Ascending aorta (tissue), 2 donors: ENCODE measurements at regions not wholly inside any gene's neighbourhood (a gene's known extent, or its start where the extent isn't known, plus 50 kb on each side); places are given as distances from the start of the nearest gene placed in this dataset.
"Not testable (repeated sequence)": the region's sequence is repeated elsewhere in the genome, so short reads cannot be mapped to it uniquely, and the experiment has no call there.

Experiments
- DNase-seq, 2 donors: peaks; one replicate each; pipeline ENCODE4 v3.0.0-alpha.2; 2019; ENCODE audit warnings: low spot score in 2 of 2
- H3K27ac ChIP-seq, 2 donors: fragments of 200-600 bp; sonication (generic); one replicate each; pipeline ENCODE4 v1.5.1; 2016 to 2017; ENCODE audit warnings: mild to moderate bottlenecking in 1 of 2
- H3K27me3 ChIP-seq: fragments of 200-600 bp; sonication (generic); one replicate; pipeline ENCODE4 v1.5.1; 2017
- H3K36me3 ChIP-seq, 2 donors: fragments of 200-600 bp; sonication (generic); one replicate each; pipeline ENCODE4 v1.5.1; 2016
- H3K4me1 ChIP-seq, 2 donors: fragments of 200-600 bp; sonication (generic); one replicate each; pipeline ENCODE4 v1.5.1; 2016 to 2017; ENCODE audit warnings: mild to moderate bottlenecking in 1 of 2
- H3K4me3 ChIP-seq, 2 donors: fragments of 200-600 bp; sonication (generic); one replicate each; pipeline ENCODE4 v1.5.1; 2016 to 2017; ENCODE audit warnings: mild to moderate bottlenecking in 1 of 2
- H3K9me3 ChIP-seq, 2 donors: fragments of 200-600 bp; sonication (generic); one replicate each; pipeline ENCODE4 v1.5.1; 2016
- intact Hi-C: fragments of 100-400 bp; cut with DNase I; formaldehyde crosslinking; loops from one replicate; pipeline ENCODE4 v1.15.1; 2023
- TF ChIP-seq, protein P1 (sequence below), 3 experiments: fragments of 200-600 bp in 2 of 3; fragments of 450-650 bp in 1 of 3; sonication (generic) in 2 of 3; IDR thresholded peaks; one replicate each; pipeline ENCODE4 v1.5.1; 2016 to 2019; ENCODE audit warnings: antibody characterized with exemption in 3 of 3, mild to moderate bottlenecking in 1 of 3, moderate library complexity in 1 of 3

- no peak for DNase-seq
- intact Hi-C loops: no loop called here
- no peaks in the 10 kb centered on the region for H3K36me3 ChIP-seq
- no peaks in the 10 kb centered on the region for H3K4me1 ChIP-seq
- no peak overlapping the region for H3K27ac ChIP-seq
- no peak overlapping the region for H3K4me3 ChIP-seq
- no peaks in the 10 kb centered on the region for H3K9me3 ChIP-seq
- H3K27me3 ChIP-seq: no peaks in the 10 kb centered on the region
- TF ChIP-seq, protein P1, sequence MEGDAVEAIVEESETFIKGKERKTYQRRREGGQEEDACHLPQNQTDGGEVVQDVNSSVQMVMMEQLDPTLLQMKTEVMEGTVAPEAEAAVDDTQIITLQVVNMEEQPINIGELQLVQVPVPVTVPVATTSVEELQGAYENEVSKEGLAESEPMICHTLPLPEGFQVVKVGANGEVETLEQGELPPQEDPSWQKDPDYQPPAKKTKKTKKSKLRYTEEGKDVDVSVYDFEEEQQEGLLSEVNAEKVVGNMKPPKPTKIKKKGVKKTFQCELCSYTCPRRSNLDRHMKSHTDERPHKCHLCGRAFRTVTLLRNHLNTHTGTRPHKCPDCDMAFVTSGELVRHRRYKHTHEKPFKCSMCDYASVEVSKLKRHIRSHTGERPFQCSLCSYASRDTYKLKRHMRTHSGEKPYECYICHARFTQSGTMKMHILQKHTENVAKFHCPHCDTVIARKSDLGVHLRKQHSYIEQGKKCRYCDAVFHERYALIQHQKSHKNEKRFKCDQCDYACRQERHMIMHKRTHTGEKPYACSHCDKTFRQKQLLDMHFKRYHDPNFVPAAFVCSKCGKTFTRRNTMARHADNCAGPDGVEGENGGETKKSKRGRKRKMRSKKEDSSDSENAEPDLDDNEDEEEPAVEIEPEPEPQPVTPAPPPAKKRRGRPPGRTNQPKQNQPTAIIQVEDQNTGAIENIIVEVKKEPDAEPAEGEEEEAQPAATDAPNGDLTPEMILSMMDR (IDR thresholded peaks at IDR 0.05): no peak
Measured at GRCh38 chr4:177987896-177988295, 545.7 kb upstream of the AGA start.

- Histone ChIP-seq H3K36me3 (no peaks in the 10 kb centered on the region), H3K27me3 (no peaks in the 10 kb centered on the region), H3K4me3 (no peak overlapping the region), H3K4me1 (no peaks in the 10 kb centered on the region), H3K27ac (no peak overlapping the region), H3K9me3 (no peaks in the 10 kb centered on the region)
- DNase-seq: no peak
- TF ChIP-seq, protein P1 (IDR thresholded peaks at IDR 0.05): no peak
- intact Hi-C loops: no loop called here
Measured at GRCh38 chr4:177989503-177990201, 547.4 kb upstream of the AGA start.

DNA sequence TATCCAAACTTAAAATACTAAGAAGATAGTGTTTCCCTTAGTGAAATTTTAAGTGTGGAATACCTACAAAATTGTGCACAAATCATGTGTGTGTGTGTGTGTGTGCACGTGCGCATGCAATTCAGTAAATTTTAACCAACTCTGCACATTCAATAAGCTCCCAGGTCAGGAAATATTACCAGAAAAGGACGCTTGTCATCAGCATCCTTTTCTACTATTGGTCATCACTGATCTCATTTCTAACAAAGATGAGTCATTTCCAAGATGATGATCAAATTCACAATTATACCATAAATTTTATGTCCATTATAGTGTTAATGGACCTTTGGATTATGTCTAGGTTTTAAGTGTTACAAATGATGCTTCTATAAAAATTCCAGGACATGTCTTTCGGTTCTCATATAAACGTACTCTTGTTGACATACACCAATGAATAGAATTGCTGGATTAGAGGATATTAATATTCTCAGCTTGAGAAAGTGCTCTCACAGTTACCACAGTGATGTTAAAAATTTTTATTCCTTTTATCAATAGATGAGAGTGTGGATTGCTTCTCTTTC lies 560.9 kb upstream of the AGA start:
- Histone ChIP-seq H3K9me3 (peaks cover 0 to 6% of the 10 kb centered on the region in 2 donors), H3K36me3 (no peaks in the 10 kb centered on the region), H3K27ac (no peak overlapping the region), H3K4me1 (no peaks in the 10 kb centered on the region), H3K27me3 (no peaks in the 10 kb centered on the region), H3K4me3 (no peak overlapping the region)
- no peak for DNase-seq
- intact Hi-C loops: no loop called here
- TF ChIP-seq, protein P1 (IDR thresholded peaks at IDR 0.05): no peak

DNA sequence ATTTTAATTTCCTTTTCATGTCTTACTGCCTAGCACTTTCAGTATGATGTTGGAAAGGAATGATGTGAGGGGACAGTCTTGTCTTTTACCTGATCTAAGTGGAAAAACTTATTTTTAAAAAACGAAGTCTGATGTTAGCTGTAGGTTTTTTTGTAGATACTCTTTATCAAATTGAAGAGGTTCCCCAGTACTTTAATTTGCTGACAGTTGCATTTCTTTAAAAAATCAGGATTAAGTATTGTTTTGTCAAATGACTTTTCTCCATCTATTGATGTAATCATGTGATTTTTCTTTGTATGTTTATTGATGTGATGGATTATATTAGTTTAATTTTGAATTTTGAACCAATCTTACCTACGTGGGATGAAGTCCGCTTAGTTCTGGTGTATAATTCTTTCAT lies 568.4 kb upstream of the AGA start:
- Histone ChIP-seq H3K4me1 (no peaks in the 10 kb centered on the region), H3K4me3 (no peak overlapping the region), H3K27me3 (no peaks in the 10 kb centered on the region), H3K27ac (no peak overlapping the region), H3K36me3 (no peaks in the 10 kb centered on the region), H3K9me3 (peaks cover 0 to 6% of the 10 kb centered on the region in 2 donors)
- intact Hi-C loops: no loop called here
- DNase-seq: no peak
- TF ChIP-seq, protein P1 (IDR thresholded peaks at IDR 0.05): no peak

DNA sequence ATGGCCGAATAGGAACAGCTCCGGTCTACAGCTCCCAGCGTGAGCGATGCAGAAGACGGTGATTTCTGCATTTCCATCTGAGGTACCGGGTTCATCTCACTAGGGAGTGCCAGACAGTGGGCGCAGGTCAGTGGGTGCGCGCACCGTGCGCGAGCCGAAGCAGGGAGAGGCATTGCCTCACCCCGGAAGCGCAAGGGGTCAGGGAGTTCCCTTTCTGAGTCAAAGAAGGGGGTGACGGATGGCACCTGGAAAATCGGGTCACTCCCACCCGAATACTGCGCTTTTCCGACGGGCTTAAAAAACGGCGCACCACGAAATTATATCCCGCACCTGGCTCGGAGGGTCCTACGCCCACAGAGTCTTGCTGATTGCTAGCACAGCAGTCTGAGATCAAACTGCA lies 572.8 kb upstream of the AGA start:
- H3K27me3 ChIP-seq, intact Hi-C loops, H3K4me3 ChIP-seq, H3K4me1 ChIP-seq, H3K36me3 ChIP-seq, H3K9me3 ChIP-seq, H3K27ac ChIP-seq, DNase-seq: not testable (repeated sequence)

DNA sequence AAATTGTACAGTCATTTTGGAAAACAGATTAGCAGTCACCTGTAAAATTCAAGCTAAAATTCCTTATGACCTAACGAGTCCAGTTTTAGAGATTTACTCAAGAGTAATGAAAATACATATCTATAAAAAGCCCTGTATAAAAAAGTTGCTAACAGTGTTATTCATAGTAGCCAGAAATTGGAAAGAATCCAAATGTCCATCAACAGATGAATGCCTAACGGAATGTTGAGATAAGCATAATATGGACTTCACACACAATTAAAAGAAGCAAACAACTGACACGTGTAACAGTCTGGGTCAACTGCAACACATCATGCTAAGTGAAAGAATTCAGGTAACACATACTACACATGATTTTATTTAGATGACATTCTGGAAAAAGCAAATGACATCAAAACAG lies 584.8 kb upstream of the AGA start:
- DNase-seq: no peak
- TF ChIP-seq, protein P1 (IDR thresholded peaks at IDR 0.05): no peak
- Histone ChIP-seq H3K27ac (no peak overlapping the region), H3K9me3 (no peaks in the 10 kb centered on the region), H3K36me3 (no peaks in the 10 kb centered on the region), H3K4me3 (no peak overlapping the region), H3K4me1 (no peaks in the 10 kb centered on the region), H3K27me3 (no peaks in the 10 kb centered on the region)
- intact Hi-C loops: no loop called here
